IPS DF 19.7 (cell line): ENCODE measurements at regions not wholly inside any gene's neighbourhood (a gene's known extent, or its start where the extent isn't known, plus 50 kb on each side); places are given as distances from the start of the nearest gene placed in this dataset.

Experiments
- DNase-seq: peaks from one replicate; pipeline ENCODE4 v3.0.0-alpha.2; 2013; ENCODE audit warnings: low read depth, low spot score

DNA sequence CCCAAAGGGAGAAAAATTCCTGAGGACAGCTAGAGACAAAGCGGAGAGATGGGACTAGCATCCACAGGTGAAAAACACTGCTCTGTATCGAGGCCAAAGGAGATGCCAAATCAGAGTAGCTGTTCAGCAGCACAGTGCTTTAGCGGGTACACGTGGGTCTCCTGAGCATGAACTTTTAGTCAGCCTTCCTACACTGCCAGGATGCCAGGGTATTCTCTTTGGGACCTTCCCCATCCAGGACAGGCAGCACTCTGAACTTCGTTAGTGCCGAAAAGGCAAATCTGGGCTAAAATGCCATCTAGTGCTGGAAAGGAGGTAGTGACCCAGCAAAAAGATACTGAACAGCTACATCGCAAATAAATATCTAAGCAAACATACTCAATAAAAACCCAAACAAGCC, 64.9 kb downstream of the C6orf58 start:
- DNase-seq = peak; percentile 23
